ENCODE measurements at regions not wholly inside any gene's neighbourhood (a gene's known extent, or its start where the extent isn't known, plus 50 kb on each side); places are given as distances from the start of the nearest gene placed in this dataset.

DNA sequence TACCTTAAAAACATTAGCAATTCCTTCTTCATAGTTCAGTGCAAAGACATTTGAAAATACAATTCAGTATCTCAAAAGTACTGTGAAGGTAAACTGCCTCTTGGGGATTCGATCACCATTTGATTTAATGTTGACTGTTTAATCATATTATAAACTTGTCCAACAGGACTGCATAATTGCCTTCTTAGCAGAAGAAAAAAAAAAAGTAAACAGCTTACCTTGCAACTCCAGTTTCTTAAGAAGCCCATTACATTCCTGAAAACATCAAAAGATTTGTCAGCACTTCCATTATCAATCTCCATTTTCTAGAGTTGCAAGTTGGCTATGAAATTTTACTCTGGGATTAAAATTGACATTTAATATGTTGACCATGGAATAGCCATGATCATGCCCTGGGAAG lies 1154.6 kb downstream of the OLFM4 start:
- Mint-ChIP-seq H3K27me3 (ENCODE audit: insufficient read depth, unreplicated experiment) (peaks cover 8% of the 10 kb centered on the region), H3K9me3 (ENCODE audit: unreplicated experiment) (no peaks in the 10 kb centered on the region)
- intact Hi-C loops (cut with micrococcal nuclease) = loop anchor here (5.0 kb wide), 1 partner anchor 401 kb away; no protein-coding TSS in a partner anchor

GRCh38 chr13:54183728-54184127 lies 1155.1 kb downstream of the OLFM4 start:
- no peaks in the 10 kb centered on the region for H3K4me1 Mint-ChIP-seq (ENCODE audit: insufficient read depth, unreplicated experiment)
- no peak for DNase-seq (ENCODE audit: unreplicated experiment)
- POLR2A ChIA-PET = no interaction called here
- peaks cover 2% of the 10 kb centered on the region for H3K27me3 Mint-ChIP-seq (ENCODE audit: insufficient read depth, unreplicated experiment)
- H3K9me3 Mint-ChIP-seq (ENCODE audit: unreplicated experiment) = no peaks in the 10 kb centered on the region
- TF ChIP-seq CTCF (IDR thresholded peaks at IDR 0.05; ENCODE audit: unreplicated experiment) = no peak
- no peak overlapping the region for H3K4me3 Mint-ChIP-seq (ENCODE audit: unreplicated experiment)
- no peaks in the 10 kb centered on the region for H3K36me3 Mint-ChIP-seq (ENCODE audit: insufficient read depth, unreplicated experiment)
- BruUV-seq (replicated peaks) = no TSS peak
- no peak overlapping the region for H3K27ac Mint-ChIP-seq (ENCODE audit: low read depth, unreplicated experiment)
- intact Hi-C loops (cut with micrococcal nuclease) = loop anchor here (5.0 kb wide), 1 partner anchor 401 kb away; no protein-coding TSS in a partner anchor
- CTCF ChIA-PET = interaction anchor here (0.5 to 0.8 kb wide), 4 partner anchors 20 to 879 kb away, joined by 3 read pairs; no protein-coding TSS in a partner anchor

More for the DNA sequence above, 1154.6 kb downstream of the OLFM4 start:
- Mint-ChIP-seq H3K36me3 (ENCODE audit: insufficient read depth, unreplicated experiment) (no peaks in the 10 kb centered on the region), H3K4me3 (ENCODE audit: unreplicated experiment) (no peak overlapping the region), H3K4me1 (ENCODE audit: insufficient read depth, unreplicated experiment) (no peaks in the 10 kb centered on the region), H3K27ac (ENCODE audit: low read depth, unreplicated experiment) (no peak overlapping the region)
- DNase-seq (ENCODE audit: unreplicated experiment) = no peak
- no TSS peak for BruUV-seq (replicated peaks)
- ChIA-PET CTCF (interaction anchor here (0.8 kb wide), 1 partner anchor 19 kb away, joined by 3 read pairs; no protein-coding TSS in a partner anchor), POLR2A (no interaction called here)
- TF ChIP-seq CTCF (IDR thresholded peaks at IDR 0.05; ENCODE audit: unreplicated experiment) = no peak

DNA sequence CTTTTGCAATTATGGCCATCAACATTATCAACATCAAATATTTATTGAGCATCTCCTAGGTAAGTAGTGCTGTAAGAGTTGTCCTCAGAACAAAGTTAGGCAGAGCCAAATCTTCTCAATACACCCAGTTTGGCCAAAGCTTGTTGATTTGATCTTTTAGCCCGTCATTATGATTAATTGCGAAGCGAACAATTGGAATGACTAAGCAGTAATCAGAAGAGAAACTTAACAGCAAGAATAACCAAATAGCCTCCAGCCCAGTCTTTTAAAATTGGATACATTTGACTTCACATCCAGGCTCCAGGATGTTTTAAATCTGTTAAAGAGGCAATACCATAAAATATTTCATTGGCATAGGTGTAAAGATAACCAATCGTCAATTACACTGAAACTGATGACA lies 1156.0 kb downstream of the OLFM4 start:
- BruUV-seq (replicated peaks) = no TSS peak
- Mint-ChIP-seq H3K36me3 (ENCODE audit: insufficient read depth, unreplicated experiment) (no peaks in the 10 kb centered on the region), H3K9me3 (ENCODE audit: unreplicated experiment) (no peaks in the 10 kb centered on the region), H3K4me3 (ENCODE audit: unreplicated experiment) (no peak overlapping the region), H3K4me1 (ENCODE audit: insufficient read depth, unreplicated experiment) (no peaks in the 10 kb centered on the region), H3K27ac (ENCODE audit: low read depth, unreplicated experiment) (no peak overlapping the region), H3K27me3 (ENCODE audit: insufficient read depth, unreplicated experiment) (no peaks in the 10 kb centered on the region)
- ChIA-PET POLR2A (interaction anchor here (0.7 kb wide), 1 partner anchor 21 kb away, joined by 3 read pairs; no protein-coding TSS in a partner anchor), CTCF (interaction anchor here (0.5 to 2.9 kb wide), 5 partner anchors 10 to 924 kb away, joined by 3 to 18 read pairs (median 4); no protein-coding TSS in a partner anchor)
- no peak for DNase-seq (ENCODE audit: unreplicated experiment)
- TF ChIP-seq CTCF (IDR thresholded peaks at IDR 0.05; ENCODE audit: unreplicated experiment) = no peak
- intact Hi-C loops (cut with micrococcal nuclease) = loop anchor here (5.0 kb wide), 1 partner anchor 402 kb away; no protein-coding TSS in a partner anchor

DNA sequence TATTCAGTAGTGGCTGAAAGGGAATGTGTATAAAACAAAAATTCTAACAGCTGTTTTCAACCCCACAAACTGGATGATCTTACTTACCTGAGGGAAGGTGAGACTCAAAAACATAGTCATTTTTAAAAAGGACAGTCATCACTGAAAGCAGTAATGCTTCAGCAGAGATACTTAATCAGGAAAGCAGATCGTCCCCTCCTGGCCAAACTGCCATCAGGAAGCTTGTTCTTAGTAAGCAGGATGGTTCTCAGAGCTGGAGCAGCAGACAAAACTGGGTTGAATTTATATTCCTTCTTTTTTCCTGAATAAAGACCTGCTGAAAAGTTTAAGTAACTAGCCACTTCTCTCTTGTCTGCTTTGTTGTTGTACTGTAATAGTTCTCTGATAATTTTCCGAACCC lies 1156.5 kb downstream of the OLFM4 start:
- Mint-ChIP-seq H3K36me3 (ENCODE audit: insufficient read depth, unreplicated experiment) (no peaks in the 10 kb centered on the region), H3K27me3 (ENCODE audit: insufficient read depth, unreplicated experiment) (no peaks in the 10 kb centered on the region), H3K4me1 (ENCODE audit: insufficient read depth, unreplicated experiment) (no peaks in the 10 kb centered on the region), H3K9me3 (ENCODE audit: unreplicated experiment) (no peaks in the 10 kb centered on the region), H3K27ac (ENCODE audit: low read depth, unreplicated experiment) (no peak overlapping the region), H3K4me3 (ENCODE audit: unreplicated experiment) (no peak overlapping the region)
- ChIA-PET POLR2A (interaction anchor here (0.7 to 1.3 kb wide), 2 partner anchors 10 to 22 kb away, joined by 3 to 6 read pairs; no protein-coding TSS in a partner anchor), CTCF (interaction anchor here (0.5 to 2.9 kb wide), 11 partner anchors 9 to 1060 kb away, joined by 3 to 18 read pairs (median 3); no protein-coding TSS in a partner anchor)
- intact Hi-C loops (cut with micrococcal nuclease) = loop anchor here (1.0 kb wide), 2 partner anchors 351 to 1060 kb away; no protein-coding TSS in a partner anchor
- BruUV-seq (replicated peaks) = no TSS peak
- TF ChIP-seq CTCF (IDR thresholded peaks at IDR 0.05; ENCODE audit: unreplicated experiment) = no peak
- no peak for DNase-seq (ENCODE audit: unreplicated experiment)

Measured in MCF 10A (cell line).